Breast epithelium (tissue), 3 donors: ENCODE measurements at regions not wholly inside any gene's neighbourhood (a gene's known extent, or its start where the extent isn't known, plus 50 kb on each side); places are given as distances from the start of the nearest gene placed in this dataset.
"Not testable (repeated sequence)": the region's sequence is repeated elsewhere in the genome, so short reads cannot be mapped to it uniquely, and the experiment has no call there.

ENCODE experiments used
- POLR2A ChIP-seq: fragments of 450-650 bp; IDR thresholded peaks from one replicate; pipeline ENCODE4 v1.6.1; 2016; ENCODE audit warnings: antibody characterized with exemption, mild to moderate bottlenecking, moderate library complexity
- TF ChIP-seq, protein P1 (sequence below), 3 donors: fragments of 450-650 bp; IDR thresholded peaks; one replicate each; pipeline ENCODE4 v1.5.1; 2016 to 2017; ENCODE audit warnings: antibody characterized with exemption in 3 of 3, mild to moderate bottlenecking in 3 of 3, moderate library complexity in 3 of 3

DNA sequence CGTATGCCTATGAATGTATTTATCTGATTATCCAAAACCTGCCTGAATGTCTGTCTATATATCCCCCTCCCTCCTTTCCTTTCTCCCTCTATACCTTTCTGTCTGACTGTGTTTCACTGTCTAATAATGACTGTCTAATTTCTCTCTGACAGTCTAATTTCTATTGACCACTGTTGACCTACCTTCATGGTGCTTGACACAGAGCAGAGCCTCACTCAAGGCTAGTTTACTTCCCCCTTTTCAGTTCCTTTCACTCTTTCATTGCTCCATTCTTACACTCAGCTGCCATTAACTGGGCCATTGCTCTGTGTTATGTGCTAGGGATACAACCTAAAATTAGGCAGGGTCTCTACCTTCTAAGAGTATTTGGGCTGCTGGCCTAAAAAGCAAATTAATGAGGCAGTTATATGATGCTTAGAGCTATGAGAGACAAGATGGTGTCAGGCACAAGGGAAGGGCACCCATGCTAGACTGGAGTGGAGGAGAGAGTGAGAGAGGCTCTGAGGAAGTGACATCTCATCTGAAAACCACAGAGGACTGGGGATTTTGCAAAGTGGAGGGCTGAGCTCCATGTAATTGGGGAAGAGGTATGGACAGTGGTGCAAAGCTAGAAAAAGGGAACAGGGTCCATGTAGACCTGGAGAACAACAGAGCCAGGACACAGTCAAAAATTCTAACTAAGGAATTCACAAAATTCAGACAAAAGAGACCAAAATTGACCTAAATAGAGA lies 348.6 kb upstream of the CHRNA7 start:
- TF ChIP-seq, protein P1, sequence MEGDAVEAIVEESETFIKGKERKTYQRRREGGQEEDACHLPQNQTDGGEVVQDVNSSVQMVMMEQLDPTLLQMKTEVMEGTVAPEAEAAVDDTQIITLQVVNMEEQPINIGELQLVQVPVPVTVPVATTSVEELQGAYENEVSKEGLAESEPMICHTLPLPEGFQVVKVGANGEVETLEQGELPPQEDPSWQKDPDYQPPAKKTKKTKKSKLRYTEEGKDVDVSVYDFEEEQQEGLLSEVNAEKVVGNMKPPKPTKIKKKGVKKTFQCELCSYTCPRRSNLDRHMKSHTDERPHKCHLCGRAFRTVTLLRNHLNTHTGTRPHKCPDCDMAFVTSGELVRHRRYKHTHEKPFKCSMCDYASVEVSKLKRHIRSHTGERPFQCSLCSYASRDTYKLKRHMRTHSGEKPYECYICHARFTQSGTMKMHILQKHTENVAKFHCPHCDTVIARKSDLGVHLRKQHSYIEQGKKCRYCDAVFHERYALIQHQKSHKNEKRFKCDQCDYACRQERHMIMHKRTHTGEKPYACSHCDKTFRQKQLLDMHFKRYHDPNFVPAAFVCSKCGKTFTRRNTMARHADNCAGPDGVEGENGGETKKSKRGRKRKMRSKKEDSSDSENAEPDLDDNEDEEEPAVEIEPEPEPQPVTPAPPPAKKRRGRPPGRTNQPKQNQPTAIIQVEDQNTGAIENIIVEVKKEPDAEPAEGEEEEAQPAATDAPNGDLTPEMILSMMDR (IDR thresholded peaks at IDR 0.05): not testable (repeated sequence)
- not testable (repeated sequence) for TF ChIP-seq POLR2A
